Chondrocyte (in vitro differentiated cells): ENCODE measurements at regions not wholly inside any gene's neighbourhood (a gene's known extent, or its start where the extent isn't known, plus 50 kb on each side); places are given as distances from the start of the nearest gene placed in this dataset.
A peak's percentile ranks its signal among the peaks of the same experiment; 100 is the strongest.

Source experiments
- DNase-seq: peaks from one replicate; pipeline ENCODE4 v3.0.0; 2021; ENCODE audit warnings: mixed read lengths, low spot score
- H3K27ac Mint-ChIP-seq: one replicate; pipeline ENCODE4 v1.8.0; 2021; ENCODE audit warnings: mild to moderate bottlenecking, moderate library complexity, mixed read lengths; ENCODE audit not compliant: unreplicated experiment
- H3K27me3 Mint-ChIP-seq: 2 replicates; pipeline ENCODE4 v1.8.0; 2021; ENCODE audit warnings: low read depth, mixed read lengths
- H3K36me3 Mint-ChIP-seq: 2 replicates; pipeline ENCODE4 v1.8.0; 2021; ENCODE audit warnings: low read depth, mixed read lengths
- H3K4me1 Mint-ChIP-seq: 2 replicates; pipeline ENCODE4 v1.8.0; 2021; ENCODE audit warnings: low read depth, mild to moderate bottlenecking, mixed read lengths
- H3K4me3 Mint-ChIP-seq: one replicate; pipeline ENCODE4 v1.8.0; 2021; ENCODE audit warnings: mild to moderate bottlenecking, moderate library complexity, mixed read lengths; ENCODE audit not compliant: unreplicated experiment
- H3K9me3 Mint-ChIP-seq: 2 replicates; pipeline ENCODE4 v1.8.0; 2021; ENCODE audit warnings: low read depth, mixed read lengths
- TF ChIP-seq, protein P1 (sequence below): fragments of 200-600 bp; sonication (generic); IDR thresholded peaks from 2 replicates; pipeline ENCODE4 v1.5.0; 2021; ENCODE audit warnings: antibody characterized with exemption, mild to moderate bottlenecking, moderate library complexity

DNA sequence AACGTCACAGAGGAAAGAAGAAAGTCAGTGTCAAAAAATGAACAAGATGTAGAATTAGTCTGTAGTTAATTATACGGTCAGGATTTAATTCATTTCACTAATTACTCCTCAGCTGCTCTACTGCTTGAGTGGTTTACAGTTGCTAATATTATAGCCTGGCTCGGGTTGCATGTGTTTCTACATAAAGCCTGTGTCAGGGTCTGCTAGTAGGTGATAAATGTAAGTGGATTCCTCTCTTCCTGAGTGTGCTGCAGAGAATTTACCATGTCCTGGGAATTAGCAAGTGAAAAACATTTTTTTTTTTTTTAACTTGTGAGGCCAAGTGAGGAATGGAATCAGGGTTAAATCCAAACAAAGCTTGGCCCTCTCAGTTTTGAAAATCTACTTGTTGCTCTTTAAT lies 622.6 kb downstream of the EPHA4 start:
- Mint-ChIP-seq H3K27me3 (no peaks in the 10 kb centered on the region), H3K27ac (no peak overlapping the region), H3K4me3 (no peak overlapping the region), H3K4me1 (no peaks in the 10 kb centered on the region), H3K9me3 (peaks cover 5% of the 10 kb centered on the region), H3K36me3 (no peaks in the 10 kb centered on the region)
- DNase-seq: no peak
- TF ChIP-seq, protein P1, sequence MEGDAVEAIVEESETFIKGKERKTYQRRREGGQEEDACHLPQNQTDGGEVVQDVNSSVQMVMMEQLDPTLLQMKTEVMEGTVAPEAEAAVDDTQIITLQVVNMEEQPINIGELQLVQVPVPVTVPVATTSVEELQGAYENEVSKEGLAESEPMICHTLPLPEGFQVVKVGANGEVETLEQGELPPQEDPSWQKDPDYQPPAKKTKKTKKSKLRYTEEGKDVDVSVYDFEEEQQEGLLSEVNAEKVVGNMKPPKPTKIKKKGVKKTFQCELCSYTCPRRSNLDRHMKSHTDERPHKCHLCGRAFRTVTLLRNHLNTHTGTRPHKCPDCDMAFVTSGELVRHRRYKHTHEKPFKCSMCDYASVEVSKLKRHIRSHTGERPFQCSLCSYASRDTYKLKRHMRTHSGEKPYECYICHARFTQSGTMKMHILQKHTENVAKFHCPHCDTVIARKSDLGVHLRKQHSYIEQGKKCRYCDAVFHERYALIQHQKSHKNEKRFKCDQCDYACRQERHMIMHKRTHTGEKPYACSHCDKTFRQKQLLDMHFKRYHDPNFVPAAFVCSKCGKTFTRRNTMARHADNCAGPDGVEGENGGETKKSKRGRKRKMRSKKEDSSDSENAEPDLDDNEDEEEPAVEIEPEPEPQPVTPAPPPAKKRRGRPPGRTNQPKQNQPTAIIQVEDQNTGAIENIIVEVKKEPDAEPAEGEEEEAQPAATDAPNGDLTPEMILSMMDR: no peak

- TF ChIP-seq, protein P1: no peak
- Mint-ChIP-seq H3K9me3 (peaks cover 5% of the 10 kb centered on the region), H3K4me1 (peaks cover 14% of the 10 kb centered on the region), H3K36me3 (no peaks in the 10 kb centered on the region), H3K27ac (no peak overlapping the region), H3K4me3 (no peak overlapping the region), H3K27me3 (no peaks in the 10 kb centered on the region)
- DNase-seq: no peak
Measured at GRCh38 chr2:220955776-220956175, 616.3 kb downstream of the EPHA4 start.

DNA sequence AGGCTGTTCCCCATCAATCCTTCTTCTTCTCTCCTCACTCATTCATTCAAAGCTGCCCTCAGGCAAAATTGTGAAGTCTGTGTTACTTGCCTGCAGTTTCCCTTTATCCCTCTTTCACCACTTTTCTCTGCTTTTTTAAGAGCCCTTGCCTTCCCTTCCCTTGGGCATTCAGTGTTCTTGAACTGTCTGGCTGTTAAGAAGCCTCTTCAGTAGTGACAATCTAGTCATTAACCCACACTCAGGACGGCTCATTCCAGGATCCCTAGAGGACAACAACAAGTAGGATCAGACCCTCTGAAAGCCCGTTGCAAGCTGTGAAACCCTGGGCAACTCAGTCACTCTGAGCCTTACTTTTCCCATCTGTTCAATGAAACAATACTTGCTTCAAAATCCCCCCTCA lies 615.7 kb downstream of the EPHA4 start:
- H3K4me1 Mint-ChIP-seq: peaks cover 19% of the 10 kb centered on the region
- no peak for DNase-seq

DNA sequence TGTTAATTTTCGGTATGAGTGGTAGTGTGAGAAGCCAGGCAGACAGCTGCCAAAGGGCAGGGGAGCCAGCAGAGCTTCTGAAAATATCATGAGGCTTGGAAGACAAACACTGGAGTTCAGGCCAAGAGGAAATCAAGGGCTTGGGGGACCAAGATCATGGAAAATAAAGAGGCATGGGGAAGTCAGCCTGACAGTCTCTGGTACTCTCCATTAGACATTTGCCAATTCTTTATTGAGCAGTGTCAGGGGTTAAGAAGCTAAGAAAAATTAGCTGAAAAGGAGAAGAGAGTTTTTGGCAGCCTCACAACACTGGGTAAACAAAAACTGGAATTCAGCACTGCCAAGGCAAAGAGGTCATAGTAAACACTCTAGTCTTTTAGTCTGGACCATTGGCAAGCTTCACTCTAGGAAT lies 612.7 kb downstream of the EPHA4 start:
- TF ChIP-seq, protein P1: no peak
- DNase-seq: no peak
- Mint-ChIP-seq H3K4me3 (no peak overlapping the region), H3K9me3 (peaks cover 2% of the 10 kb centered on the region), H3K36me3 (no peaks in the 10 kb centered on the region), H3K27me3 (no peaks in the 10 kb centered on the region), H3K4me1 (peaks cover 32% of the 10 kb centered on the region), H3K27ac (peak overlapping the region; percentile 71)

More for the DNA sequence above, 615.7 kb downstream of the EPHA4 start:
- Mint-ChIP-seq H3K4me3 (no peak overlapping the region), H3K27me3 (no peaks in the 10 kb centered on the region), H3K27ac (no peak overlapping the region), H3K9me3 (peaks cover 7% of the 10 kb centered on the region), H3K36me3 (no peaks in the 10 kb centered on the region)
- TF ChIP-seq, protein P1: no peak

- TF ChIP-seq, protein P1: no peak
- H3K36me3 Mint-ChIP-seq: no peaks in the 10 kb centered on the region
- no peak overlapping the region for H3K4me3 Mint-ChIP-seq
- H3K27me3 Mint-ChIP-seq: no peaks in the 10 kb centered on the region
- no peak overlapping the region for H3K27ac Mint-ChIP-seq
- DNase-seq: no peak
- peaks cover 33% of the 10 kb centered on the region for H3K4me1 Mint-ChIP-seq
- H3K9me3 Mint-ChIP-seq: peaks cover 2% of the 10 kb centered on the region
Measured at GRCh38 chr2:220961143-220961860, 610.8 kb downstream of the EPHA4 start.
